HG02798 (cell line): ENCODE measurements at regions not wholly inside any gene's neighbourhood (a gene's known extent, or its start where the extent isn't known, plus 50 kb on each side); places are given as distances from the start of the nearest gene placed in this dataset.

ENCODE experiments used
- ATAC-seq: cut with Tn5 transposase; IDR thresholded peaks from one replicate; pipeline ENCODE4 v1.9.1; 2021; ENCODE audit warnings: mild to moderate bottlenecking; ENCODE audit not compliant: unreplicated experiment, poor library complexity

DNA sequence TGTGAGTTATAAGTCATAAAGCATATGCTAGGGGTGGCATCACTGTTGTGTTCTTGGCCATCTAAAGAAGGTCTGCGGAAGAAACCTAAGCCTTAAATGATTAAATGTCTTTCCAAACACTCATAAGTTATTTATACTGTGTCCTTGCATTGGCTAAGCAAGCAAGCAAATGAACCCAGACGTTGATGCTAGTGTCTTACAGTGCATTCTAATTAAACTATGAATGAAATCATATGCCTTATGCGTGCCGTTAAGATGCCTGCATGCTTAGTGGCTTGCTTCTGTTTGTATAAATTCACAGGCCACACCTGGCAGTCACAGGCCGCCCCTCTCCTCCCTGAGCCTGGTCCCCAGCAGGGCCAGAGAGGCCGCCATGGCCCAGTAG, 49.9 kb downstream of the RIN2 start:
- no peak for ATAC-seq

DNA sequence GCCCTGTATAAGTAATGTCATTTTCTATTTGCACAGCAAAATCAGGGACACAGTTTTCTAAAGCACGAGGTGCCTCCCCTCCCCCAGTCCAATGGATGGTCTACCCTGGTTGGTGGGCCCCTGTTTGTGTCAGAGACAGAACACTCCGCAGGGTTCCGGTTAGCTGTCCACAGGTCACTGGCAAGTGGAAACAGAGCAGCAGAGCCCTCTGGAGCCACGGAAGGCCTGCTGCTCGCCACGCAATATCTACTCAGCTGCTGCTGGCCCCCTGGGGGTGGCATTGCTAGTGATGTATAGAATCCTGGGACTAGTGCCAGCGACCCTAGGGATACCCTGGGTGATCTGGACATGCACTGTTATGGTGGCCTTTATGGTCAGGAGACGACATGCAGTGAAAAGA, 50.4 kb downstream of the RIN2 start:
- ATAC-seq = no peak

DNA sequence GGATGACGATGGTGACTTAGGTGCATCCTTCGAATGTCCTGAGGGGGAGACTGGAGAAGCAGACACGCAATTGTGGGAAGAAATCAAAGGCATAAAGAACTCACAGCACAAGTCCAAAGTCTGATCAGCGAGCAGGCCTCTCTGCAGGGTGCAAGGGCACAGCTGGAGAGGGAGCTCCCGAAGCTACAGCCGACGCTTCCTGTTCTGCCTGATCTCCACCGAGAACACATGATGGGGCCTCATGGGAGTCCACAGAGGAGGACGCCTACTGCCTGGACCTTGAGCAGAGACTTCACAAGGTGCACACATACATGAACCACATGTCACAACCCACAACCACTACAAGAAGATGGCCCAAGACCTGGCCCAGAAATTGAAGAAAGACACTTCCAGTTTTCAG, 51.4 kb downstream of the RIN2 start:
- ATAC-seq = no peak

DNA sequence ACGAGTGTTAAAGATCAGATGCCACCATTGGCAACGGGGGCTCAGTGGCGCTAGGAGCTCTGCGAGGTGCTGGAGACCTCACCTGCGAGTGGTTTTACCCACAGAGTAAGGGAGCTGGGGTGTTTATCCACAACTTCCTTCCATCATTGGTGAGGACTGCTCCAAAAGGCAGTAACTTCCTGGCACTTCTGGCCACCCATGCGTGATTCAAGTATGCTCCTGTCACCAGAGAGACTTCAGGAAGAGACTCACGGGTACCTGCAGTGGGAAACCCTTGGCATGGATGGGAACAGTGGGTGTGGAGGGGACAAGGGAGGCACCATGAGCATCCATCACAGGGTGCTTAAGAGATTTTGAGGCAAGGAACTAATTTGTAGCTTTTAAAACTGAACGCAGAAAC, 53.2 kb downstream of the RIN2 start:
- no peak for ATAC-seq

DNA sequence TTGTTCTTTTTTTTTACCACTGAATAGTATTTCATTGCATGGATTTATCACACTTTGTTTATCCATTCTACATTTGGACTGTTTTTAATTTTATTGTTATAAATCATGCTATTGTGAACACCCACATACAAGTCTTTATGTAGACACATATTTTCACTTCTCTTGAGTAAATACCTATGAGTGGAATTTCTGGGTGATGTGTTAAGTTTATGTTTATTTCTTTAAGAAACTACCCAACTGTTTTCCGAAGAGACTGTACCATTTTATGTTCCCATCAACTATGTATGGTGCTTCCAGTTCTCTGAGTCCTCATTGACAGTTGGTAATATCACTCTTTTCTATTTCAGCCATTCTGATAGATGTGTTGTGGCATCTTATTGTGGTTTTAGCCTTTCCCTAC, 54.0 kb downstream of the RIN2 start:
- ATAC-seq = no peak

DNA sequence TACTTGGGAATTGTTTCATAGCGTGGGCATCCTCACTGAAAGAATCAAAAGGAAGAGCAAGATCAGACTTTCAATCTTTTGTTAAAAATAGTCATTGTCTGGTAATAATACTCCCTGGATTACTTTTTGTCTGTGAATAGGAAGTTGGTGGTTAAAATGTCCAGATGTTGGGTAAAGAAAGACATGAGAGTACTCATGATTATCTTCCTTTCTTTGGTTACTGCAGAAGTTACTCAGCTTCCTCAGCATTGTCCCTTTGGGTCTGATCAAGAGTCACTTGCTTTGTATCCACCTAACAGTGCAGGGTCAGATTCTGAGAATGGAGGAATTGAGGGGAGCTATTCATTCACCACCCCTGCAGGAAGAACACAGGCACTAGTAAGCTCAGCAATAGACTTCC, 54.6 kb downstream of the RIN2 start:
- no peak for ATAC-seq

DNA sequence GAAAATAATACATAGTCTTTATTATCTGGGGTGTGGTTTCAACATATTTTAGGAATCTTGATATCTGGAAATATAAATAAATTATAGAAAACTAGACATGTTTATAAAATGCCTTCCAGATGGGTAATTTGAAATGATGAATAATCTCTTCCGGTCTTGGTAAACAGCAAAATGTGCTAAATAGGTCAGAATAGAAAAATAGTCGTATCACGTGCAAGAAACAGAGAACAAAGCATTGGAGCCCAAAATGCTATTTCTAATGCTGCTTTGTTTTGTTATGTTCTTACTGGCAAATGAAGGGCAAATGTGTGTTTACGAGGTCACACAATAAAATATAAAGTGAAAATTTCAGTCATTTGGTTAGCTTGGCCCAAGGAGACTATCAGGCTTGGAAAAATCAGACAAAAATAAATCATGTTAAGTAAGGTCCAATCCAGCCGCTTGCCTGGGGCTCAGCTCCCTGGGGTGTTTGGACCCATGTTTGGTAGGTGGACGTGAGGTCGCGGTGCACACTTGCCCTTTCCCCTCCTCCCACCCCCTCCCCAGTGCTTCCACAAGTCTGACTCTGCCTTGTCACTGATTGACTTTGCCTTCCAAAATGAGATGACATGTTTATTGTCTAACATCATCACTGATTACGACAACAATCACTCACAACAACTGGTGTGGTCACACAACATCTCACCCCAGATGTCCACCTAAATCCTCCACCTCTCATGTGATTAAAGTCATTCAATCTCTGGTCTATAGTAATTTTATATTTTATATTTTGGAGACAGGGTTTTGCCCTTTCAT, 56.0 kb downstream of the RIN2 start:
- no peak for ATAC-seq

DNA sequence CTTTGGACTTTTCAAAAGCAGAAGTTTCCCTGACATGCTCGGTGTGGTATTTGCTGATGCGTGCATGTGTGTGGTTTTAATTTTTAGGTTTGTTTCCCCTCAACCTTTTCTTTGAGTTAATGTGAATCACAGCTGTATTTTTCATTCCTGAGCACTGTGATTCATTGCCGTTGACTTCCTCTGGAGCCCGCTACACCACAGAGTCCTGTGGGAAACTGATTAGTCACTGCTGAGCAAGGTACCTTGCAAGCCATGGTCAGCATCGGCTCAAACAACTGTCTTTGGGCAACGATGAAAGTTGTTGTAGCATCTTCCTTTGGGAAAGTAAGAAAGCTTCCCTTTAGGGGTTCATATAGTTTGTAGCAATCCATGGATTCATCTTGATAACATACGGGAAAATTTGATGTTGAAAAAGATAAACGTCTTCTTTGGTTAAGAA, 57.5 kb downstream of the RIN2 start:
- no peak for ATAC-seq

DNA sequence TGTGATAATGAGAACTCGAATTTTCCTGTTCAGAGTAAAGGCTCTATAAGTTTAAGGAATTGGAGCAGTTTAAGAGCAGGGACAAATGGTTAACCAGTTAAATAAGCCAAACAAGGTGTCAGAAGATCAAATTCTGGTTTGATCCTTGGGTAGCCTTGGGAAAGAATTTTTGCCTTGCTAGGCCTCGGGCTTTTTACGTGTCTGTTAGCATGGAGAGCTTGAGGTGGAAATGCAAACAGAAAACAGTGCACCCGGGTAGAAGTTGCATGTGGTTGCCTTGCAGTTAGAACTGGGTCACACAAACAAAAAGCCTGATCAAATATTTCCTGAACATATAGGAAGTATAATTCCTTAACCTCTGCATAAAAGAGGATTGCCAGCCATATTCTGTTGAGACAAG, 58.3 kb downstream of the RIN2 start:
- no peak for ATAC-seq

DNA sequence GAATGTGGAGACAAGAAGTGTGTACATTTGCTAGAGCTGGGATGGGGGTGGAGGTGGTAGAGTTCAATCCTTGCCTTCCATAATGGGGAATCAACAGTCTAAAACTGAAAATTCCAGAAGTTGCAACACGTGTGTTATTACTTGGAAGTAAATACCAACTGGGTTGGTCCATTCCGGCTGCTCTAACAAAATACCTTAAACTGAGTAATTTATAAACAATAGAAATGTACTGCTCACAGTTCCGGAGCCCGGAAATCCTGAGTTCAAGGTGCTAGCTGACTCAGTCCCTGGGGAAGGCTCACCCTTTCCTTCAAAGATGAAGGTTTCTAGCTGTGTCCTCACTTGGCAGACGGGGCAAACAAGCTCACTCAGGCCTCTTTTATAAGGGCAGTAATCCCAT, 59.0 kb downstream of the RIN2 start:
- no peak for ATAC-seq

DNA sequence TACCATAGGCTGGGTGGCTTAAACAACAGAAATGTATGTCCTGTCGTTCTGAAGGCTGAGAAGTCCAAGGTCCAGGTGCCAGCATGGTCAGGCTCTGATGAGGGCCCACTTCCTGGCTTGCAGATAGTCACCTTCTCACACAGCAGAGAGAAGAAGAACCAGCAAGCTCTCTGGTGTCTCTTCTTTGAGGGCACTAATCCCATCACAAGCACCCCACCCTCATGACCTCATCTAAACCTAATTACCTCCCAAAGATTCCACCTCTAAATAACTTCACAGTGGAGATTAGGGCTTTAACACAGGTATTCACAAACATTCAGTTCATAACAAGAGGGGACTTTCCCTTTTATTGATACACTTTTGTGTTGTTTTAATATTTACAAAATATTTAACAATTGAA, 61.1 kb downstream of the RIN2 start:
- ATAC-seq = no peak

DNA sequence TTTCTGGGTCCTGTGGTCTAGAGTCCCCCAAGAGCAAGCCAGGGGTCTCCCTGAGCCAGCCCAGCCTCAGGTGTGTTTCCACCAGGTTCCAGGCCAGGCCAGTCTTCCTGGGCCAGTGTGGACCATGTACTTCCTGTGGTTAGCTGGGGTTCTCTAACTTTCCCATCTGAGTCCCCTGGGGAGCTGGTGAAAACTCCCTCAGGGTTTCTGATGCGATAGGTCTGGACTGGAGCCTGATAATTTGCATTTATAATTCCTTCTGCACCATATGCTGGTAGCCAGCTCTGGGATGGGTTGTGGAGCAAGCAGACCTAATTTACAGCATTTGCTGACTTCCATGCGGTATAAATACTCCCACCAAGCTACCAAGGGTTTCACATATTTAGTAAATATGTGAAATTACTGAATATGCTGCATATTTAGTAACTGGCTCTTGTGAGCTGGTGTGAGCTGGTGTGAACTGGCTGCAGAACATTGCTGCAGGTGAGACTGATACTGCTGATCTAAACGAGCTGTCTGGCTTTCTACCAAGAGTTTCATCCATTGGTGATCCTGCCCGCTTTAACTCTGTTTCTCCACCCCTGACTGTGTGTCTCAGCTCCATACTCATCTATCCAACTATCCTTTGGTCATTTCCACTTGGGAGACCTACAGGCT, 62.6 kb downstream of the RIN2 start:
- no peak for ATAC-seq

DNA sequence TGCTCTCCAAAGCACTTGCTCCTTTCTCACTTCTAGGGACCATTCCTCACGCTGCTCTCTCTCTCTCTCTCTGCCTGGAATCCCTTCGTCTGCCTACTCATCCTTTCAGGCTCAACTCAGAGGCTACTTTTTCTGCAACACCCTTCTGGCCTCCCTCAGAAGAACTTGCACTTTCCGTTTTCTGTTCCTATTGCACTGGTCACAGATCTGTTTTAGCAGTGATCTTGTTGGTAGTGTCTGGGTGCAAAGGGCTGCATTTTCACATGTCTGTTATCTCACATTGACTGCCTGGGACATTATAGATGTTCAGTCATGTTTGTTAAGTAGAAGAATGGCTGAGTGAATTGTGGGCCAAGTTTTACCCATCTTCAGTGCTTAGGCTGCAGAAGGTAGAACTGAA, 63.5 kb downstream of the RIN2 start:
- no peak for ATAC-seq

DNA sequence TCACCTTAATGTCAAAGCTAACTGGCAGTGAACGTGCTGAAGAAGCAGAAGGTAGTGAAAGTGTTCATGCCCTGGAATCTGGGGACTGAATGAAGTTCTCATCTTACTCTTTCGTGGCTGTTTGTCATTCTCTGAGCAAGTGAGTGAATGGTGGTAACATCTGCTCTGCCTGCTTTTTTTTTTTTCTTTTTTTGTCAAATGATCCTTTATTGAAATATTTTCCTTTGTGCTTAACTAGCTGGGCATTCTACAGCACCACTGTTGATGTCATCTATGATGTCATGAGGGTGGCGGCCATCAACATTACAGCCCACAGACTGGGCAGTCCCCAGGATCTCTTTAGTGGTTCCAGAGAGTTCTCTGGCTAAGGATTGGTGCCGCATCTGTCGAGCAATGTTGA, 65.2 kb downstream of the RIN2 start:
- ATAC-seq = no peak

DNA sequence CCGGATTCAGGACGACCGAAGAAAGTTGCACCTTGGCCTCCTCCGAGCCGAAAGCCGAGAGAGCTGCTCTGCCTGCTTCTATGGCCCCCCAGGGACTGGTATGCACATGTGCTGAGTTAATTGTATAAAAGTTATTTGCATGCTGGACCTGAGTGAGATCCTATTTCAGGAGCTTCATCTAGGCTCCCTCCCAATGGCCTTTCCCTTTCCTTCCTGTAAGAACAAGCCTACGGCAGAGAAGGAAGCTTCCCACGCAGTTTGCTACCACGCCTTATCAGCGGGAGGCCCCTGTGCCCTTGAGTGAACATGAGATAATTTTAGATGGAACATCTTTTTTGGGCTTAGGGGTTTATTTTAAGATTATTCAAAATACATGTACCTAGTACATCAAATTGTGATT, 65.9 kb downstream of the RIN2 start:
- no peak for ATAC-seq

DNA sequence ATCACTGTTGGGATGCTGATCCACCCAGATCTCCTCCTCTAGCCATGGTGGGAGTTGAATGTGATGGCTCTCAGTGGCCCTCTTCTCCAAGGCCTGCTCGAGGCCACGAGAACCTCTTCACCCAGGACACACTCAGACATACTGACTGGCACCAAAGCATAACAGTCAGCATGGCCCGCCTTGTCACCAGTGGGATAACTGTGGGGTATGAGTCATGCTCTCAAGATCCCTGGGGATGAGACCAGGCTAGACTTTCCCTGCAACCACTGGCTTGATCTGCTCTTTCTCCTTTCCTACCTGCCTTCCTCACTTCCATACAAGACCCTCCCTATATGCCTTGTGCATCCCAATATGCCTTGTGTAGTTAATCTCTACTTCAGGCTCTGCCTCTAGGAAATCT, 66.8 kb downstream of the RIN2 start:
- no peak for ATAC-seq

DNA sequence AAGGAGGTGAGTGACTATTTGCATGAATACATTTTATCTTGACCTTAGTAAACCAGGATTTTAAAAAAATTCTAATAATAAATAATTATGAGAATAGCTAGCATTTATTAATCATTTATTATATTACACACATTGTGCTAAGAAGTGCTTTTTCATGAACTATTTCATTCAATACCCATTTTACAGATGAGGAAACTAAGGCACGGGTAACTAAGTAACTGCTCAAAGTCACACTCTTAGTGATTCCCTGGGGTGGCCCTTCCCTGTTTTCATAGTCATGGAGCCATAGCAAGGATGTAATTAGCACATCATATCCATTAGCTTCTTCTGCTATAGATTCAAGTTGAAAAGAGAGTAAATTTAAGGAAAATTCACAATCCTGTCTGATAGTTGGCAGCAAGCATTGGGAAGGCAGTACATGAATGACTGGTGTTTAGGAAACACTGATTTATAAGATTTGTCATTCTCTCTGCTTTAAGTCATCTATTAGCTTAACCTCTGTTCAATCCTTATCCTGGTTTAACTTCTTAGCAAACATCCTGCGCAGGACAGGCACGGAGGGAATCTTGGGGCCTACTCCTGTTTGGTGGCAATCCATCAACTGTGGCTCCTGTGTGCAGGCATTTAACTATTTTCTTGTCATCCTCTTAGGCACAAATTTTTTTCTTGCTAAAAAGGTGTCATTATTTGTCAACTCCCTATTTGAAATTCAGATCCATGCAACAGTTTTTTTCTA, 68.3 kb downstream of the RIN2 start:
- ATAC-seq = no peak

DNA sequence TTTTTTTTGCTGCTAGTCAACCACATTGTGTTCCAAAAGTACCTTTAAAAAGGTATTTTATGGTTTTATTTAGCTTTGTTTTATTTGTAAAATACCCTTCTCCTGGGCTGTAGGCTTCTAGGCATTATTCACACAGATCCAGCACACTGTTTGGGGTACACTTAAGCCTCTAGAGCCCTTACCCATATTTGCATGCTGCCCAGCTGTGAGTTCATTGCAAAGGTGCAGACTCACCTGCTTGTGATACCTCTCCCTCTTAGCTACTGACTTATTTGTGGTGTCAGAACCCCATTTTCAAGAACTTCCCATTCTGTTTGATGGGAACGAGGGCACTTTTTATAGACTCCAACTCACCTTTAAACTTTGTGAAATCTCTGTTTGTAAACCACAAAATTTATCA, 69.8 kb downstream of the RIN2 start:
- peak; percentile 16 for ATAC-seq

DNA sequence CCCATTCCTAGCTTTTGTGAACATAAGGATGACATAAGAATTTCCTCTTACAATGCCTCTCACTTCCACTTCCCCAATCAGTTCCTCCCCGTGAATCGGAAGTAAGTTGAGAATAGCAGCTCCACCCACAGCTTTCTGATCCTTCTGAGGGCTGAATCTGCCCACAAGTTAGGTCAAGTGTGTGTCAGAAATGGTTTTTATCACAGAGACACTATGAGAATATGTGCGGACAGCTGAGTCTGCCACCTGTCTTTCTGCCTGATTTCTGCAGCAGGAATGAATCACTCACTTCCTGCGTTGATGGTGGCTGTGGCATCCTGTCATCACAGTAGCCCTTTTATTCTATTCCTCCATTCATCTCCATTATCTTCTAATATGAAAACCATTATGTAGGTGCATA, 70.2 kb downstream of the RIN2 start:
- peak; percentile 78 for ATAC-seq

DNA sequence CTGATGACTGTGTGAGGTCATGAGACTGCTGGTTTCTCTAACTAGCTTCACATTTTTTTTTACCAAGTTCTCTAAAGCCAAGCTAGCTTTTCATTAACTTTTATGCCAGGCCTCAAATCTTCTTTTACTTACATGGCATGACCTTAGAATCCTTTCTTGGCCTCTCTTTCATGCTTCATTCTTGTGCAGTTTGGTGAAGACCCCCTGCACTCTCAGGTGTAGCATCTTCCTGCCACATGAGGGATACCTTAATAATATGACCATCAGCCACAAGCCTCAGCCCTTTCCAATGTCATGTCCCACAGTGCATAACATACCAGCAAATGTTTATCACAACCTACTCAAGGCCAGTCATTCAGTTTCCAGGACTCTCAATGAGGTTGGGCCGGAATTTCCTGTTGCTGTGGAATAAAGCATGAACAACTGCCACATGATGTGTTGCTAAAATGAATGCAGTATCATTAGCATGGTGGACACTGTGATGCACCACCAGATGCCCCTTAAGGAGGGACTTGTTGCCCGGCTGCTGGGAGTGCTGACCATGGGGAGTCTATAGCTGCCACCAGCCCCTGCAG, 72.2 kb downstream of the RIN2 start:
- ATAC-seq = no peak

DNA sequence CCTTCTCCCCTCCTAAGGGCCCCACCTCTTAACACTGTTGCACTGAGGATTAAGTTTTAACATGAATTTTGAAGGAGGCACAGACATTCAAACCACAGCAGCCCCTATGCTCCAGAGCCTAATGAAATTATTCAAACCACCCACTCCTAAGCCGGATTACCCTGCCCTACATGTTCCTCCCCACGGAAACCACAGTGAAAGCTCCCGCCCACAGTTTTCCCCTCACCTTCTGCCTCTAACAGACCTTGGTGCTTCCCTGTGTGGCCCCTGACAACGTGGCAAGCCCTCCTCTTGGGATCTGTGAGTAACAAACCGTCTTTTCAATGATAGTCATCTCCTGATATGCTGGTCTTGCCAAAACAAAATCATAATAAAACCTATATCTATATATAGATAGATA, 74.8 kb downstream of the RIN2 start:
- ATAC-seq = no peak
